ENCODE measurements at regions not wholly inside any gene's neighbourhood (a gene's known extent, or its start where the extent isn't known, plus 50 kb on each side); places are given as distances from the start of the nearest gene placed in this dataset.

GRCh38 chr1:10848109-10848684, 51.8 kb upstream of the CASZ1 start:
- no peak for DNase-seq

GRCh38 chr1:10850026-10850425, 53.6 kb upstream of the CASZ1 start:
- DNase-seq, result no peak

GRCh38 chr1:10851024-10852013, 54.9 kb upstream of the CASZ1 start:
- no peak for DNase-seq

GRCh38 chr1:10852018-10852417, 55.6 kb upstream of the CASZ1 start:
- no peak for DNase-seq

GRCh38 chr1:10852486-10852885, 56.0 kb upstream of the CASZ1 start:
- DNase-seq, result no peak

GRCh38 chr1:10852998-10853520, 56.6 kb upstream of the CASZ1 start:
- no peak for DNase-seq

- DNase-seq, result no peak
Observed at GRCh38 chr1:10853701-10854100, 57.3 kb upstream of the CASZ1 start.

GRCh38 chr1:10854856-10855459, 58.5 kb upstream of the CASZ1 start:
- DNase-seq, result no peak

GRCh38 chr1:10856176-10856683, 59.8 kb upstream of the CASZ1 start:
- DNase-seq, result no peak

- DNase-seq, result no peak
Observed at GRCh38 chr1:10856863-10857598, 60.6 kb upstream of the CASZ1 start.

- no peak for DNase-seq
Observed at GRCh38 chr1:10857687-10858086, 61.2 kb upstream of the CASZ1 start.

GRCh38 chr1:10860218-10860617, 63.8 kb upstream of the CASZ1 start:
- DNase-seq, result no peak

GRCh38 chr1:10860682-10861081, 64.2 kb upstream of the CASZ1 start:
- no peak for DNase-seq

GRCh38 chr1:10861822-10862221, 65.4 kb upstream of the CASZ1 start:
- no peak for DNase-seq

- DNase-seq, result no peak
Observed at GRCh38 chr1:10862743-10863335, 66.4 kb upstream of the CASZ1 start.

GRCh38 chr1:10863886-10864285, 67.4 kb upstream of the CASZ1 start:
- DNase-seq, result no peak

- DNase-seq, result no peak
Observed at GRCh38 chr1:10864776-10865175, 68.3 kb upstream of the CASZ1 start.

GRCh38 chr1:10865518-10866320, 69.3 kb upstream of the CASZ1 start:
- no peak for DNase-seq

- DNase-seq, result no peak
Observed at GRCh38 chr1:10866321-10867093, 70.1 kb upstream of the CASZ1 start.

GRCh38 chr1:10867138-10867721, 70.8 kb upstream of the CASZ1 start:
- no peak for DNase-seq

All from NCI-H1694 (cell line).